ENCODE measurements at regions not wholly inside any gene's neighbourhood (a gene's known extent, or its start where the extent isn't known, plus 50 kb on each side); places are given as distances from the start of the nearest gene placed in this dataset.

- DNase-seq (ENCODE audit: low read depth), result no peak
- no peak for TF ChIP-seq CTCF (conservative IDR thresholded peaks at IDR 0.05; ENCODE audit: low read depth, low read length)
- H3K4me3 ChIP-seq (ENCODE audit: low read depth, low read length), result no peak overlapping the region
These were observed 558.9 kb downstream of the REEP3 start for GRCh38 chr10:64080071-64080470.

- no peak for TF ChIP-seq CTCF (conservative IDR thresholded peaks at IDR 0.05; ENCODE audit: low read depth, low read length)
- no peak for DNase-seq (ENCODE audit: low read depth)
- no peak overlapping the region for H3K4me3 ChIP-seq (ENCODE audit: low read depth, low read length)
These were observed 560.8 kb downstream of the REEP3 start for GRCh38 chr10:64081947-64082482.

- H3K4me3 ChIP-seq (ENCODE audit: low read depth, low read length), result no peak overlapping the region
- DNase-seq (ENCODE audit: low read depth), result no peak
- no peak for TF ChIP-seq CTCF (conservative IDR thresholded peaks at IDR 0.05; ENCODE audit: low read depth, low read length)
These were observed 565.0 kb downstream of the REEP3 start for GRCh38 chr10:64086083-64086767.

- DNase-seq (ENCODE audit: low read depth), result no peak
- no peak overlapping the region for H3K4me3 ChIP-seq (ENCODE audit: low read depth, low read length)
- no peak for TF ChIP-seq CTCF (conservative IDR thresholded peaks at IDR 0.05; ENCODE audit: low read depth, low read length)
These were observed 568.4 kb downstream of the REEP3 start for GRCh38 chr10:64089648-64090047.

- no peak for TF ChIP-seq CTCF (conservative IDR thresholded peaks at IDR 0.05; ENCODE audit: low read depth, low read length)
- DNase-seq (ENCODE audit: low read depth), result no peak
- no peak overlapping the region for H3K4me3 ChIP-seq (ENCODE audit: low read depth, low read length)
These were observed 569.7 kb downstream of the REEP3 start for GRCh38 chr10:64090865-64091264.

- peak; percentile 4 for TF ChIP-seq CTCF (conservative IDR thresholded peaks at IDR 0.05; ENCODE audit: low read depth, low read length)
- DNase-seq (ENCODE audit: low read depth), result peak; percentile 1
- H3K4me3 ChIP-seq (ENCODE audit: low read depth, low read length), result no peak overlapping the region
These were observed 570.7 kb downstream of the REEP3 start for GRCh38 chr10:64091897-64092296.

GRCh38 chr10:64093304-64093703 is 572.1 kb downstream of the REEP3 start:
- TF ChIP-seq CTCF (conservative IDR thresholded peaks at IDR 0.05; ENCODE audit: low read depth, low read length), result no peak
- no peak overlapping the region for H3K4me3 ChIP-seq (ENCODE audit: low read depth, low read length)
- no peak for DNase-seq (ENCODE audit: low read depth)

Measured in choroid plexus epithelial cell (primary cell).